ENCODE measurements at regions not wholly inside any gene's neighbourhood (a gene's known extent, or its start where the extent isn't known, plus 50 kb on each side); places are given as distances from the start of the nearest gene placed in this dataset.
"Not testable (repeated sequence)": the region's sequence is repeated elsewhere in the genome, so short reads cannot be mapped to it uniquely, and the experiment has no call there.

DNA sequence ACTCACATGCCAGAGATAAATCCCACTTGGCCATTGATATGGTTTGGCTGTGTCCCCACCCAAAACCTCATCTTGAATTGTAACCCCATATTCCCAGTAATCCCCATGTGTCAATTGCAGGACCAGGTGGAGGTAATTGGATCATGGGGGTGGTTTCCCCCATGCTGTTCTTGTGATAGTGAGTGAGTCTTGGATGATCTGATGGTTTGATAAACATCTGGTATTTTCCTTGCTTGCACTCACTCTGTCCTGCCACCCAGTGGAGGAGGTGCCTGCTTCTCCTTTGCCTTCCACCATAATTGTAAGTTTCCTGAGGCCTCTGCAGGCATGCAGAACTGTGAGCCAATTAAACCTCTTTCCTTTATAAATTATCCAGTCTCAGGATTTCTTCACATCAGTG is 50.4 kb upstream of the B3GAT2 start:
- DNase-seq: not testable (repeated sequence)

DNA sequence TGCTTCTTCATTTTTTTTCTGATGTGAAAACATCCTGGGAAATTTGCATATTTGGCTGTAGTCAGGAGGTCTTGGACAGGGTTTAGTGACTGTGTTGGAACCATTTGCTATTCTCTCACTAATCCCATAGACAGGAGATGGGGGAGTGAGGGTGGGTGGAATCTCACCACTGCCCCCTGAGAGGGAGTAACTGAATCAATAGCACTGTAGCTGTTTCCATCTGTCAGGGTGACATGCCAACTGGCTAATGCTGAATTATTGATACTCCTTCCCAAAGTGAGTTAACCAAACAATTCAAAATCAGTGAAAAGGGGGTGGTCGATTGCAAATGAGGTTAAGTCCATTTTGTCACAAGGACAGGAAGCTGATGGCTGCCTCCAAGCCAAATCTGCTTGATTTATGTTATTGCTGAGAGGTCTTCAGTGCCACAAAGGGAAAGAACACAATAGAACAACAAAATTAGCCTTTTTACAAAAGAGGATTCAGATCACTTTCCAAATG is 55.1 kb upstream of the B3GAT2 start:
- peak; percentile 74 for DNase-seq

DNA sequence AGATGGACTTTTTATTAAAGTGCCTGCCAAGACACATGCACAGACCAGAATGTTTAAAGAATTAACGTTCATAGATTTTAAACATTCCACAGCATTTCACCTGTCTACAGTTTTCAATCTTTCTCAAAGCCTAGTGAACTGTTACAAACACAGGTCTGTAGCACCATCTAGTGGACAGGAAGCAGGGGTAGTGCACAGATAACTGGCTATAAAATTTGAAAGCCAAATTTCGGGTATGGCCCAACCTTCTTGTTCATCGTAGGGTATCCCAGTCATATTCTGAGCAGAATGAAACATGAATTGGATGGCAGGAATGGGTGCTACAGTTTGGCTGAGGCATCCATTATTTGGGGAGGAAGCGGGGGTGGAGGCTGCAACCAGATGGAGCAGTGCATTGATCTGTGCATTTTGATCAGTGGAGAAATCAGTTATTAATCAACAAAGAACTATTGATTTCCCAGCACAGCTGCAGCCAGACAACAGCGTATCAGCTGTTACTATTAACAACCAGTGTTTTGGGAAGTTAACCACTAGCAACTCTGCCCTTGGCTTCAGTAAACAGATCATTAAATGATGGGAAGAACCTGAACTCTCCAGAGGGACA is 56.1 kb upstream of the B3GAT2 start:
- DNase-seq: peak; percentile 70

DNA sequence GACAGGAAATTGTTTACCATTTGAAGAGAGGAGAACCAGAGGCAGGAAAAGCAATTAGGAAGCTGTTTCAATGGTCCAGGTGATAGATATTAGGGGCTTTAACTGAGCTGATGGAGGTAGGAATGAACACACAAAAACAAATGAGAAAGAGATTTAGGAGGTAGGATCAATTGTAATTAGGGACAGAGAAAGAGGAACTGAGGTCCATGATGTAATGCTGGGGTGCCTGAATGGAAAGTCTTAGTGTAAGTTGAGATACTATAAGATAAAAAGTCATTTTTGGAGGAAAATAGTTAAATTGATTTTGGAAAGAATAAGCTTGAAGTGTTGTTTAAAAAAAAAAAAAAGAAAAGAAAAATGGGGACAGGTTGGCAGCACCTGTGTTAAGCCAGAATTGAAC is 58.5 kb upstream of the B3GAT2 start:
- DNase-seq: no peak

DNA sequence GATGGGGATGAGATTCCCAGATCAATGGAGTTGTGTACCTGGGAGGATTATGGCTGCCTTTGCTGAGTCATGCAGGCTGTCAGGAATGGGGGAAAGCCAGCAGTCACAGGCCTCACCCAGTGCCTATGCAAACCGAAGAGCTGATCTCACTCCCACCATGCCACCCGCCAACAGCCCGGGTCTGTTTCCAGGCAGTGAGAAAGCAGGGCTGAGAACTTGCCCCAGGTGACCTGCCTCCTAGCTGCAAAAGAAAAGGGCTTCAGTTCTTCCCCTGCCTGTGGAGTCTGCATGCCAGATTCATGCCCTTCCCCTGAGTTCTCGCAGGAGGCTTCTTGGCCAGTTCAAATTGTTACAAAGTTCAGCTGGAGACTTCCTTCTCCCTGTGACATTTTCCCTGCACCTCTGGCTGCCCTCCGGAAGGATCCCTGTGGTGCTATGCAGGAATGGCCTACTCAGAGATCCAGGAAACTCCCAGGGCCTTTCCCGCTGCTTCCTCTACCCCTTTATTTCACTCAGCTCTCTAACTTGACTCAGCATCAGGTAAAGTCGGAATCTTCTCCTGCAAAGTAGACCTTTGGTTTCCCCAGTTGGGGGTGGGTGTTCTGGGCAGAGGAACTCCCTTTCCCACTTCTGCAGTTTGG is 71.5 kb upstream of the B3GAT2 start:
- no peak for DNase-seq

DNA sequence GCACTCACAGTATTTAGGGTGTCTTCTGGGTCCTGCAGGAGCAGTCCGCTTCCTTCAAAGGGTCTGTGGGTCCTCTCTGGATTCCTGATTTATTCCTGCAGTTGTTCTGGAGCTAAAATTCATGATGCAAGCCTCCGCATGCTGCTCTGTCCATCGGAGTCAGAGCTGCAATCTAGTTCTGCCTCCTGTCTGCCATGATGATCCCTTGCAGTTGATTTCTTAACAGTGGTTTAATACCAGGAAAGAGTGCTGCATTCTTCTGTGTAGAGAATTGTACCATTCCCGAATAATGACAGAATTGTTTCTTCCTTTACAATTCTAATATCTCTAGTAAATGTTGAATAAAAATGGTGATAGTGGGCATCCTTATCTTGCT is 72.0 kb upstream of the B3GAT2 start:
- DNase-seq: no peak

DNA sequence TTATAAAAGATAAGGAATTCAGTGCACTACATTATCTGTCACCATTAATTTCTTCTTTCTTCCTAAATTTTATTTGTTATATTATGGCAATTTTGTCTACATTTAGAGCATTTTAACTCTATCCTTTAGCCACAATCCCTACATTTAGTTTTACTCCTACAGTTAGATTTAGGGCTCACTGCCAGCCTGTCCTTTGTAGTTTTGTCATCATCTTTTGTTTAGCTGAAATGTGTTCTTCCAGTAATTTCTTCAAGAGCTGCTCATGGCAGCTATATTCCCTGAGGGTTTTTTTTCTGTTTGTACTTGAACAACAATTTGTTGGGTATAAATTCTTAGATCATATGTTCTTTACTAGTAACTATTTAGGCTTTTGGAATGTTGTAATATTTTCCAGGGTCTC is 72.7 kb upstream of the B3GAT2 start:
- no peak for DNase-seq

DNA sequence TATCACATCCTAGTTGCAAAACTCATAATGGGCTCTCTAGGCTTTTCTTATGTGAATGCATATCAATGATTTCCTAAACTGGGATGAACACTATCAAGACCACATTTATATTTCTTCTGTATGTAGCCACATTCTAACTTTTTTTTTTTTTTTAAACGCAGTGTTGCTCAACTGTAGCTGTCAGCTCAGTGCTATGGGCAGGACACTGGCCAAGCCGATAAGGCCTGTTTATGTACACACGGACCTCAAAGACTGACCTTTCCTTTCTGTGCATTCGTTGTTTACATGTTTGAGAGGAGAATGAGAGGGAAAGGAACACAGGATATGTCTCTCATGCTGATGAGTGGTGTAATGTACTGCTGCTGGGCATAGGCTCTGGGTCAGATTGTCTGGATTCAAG is 75.1 kb upstream of the B3GAT2 start:
- DNase-seq: no peak

DNA sequence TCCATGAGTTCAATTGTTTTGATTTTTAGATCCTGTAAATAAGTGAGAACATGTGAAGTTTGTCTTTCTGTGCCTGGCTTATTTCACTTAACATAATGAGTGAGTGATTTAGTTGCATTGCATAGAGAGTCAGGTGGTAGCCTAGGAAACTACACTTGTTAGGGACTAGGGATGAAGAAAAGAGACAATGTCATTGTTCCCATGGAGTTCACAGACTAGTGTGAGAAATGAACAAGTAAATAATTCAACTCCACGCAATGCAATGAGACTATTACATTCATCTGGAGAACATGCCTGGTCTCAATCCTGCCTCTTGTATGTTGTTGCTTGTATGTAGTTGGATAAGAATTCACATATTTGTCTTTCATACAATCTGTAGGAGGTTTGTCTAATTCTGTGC is 76.3 kb upstream of the B3GAT2 start:
- DNase-seq: no peak

DNA sequence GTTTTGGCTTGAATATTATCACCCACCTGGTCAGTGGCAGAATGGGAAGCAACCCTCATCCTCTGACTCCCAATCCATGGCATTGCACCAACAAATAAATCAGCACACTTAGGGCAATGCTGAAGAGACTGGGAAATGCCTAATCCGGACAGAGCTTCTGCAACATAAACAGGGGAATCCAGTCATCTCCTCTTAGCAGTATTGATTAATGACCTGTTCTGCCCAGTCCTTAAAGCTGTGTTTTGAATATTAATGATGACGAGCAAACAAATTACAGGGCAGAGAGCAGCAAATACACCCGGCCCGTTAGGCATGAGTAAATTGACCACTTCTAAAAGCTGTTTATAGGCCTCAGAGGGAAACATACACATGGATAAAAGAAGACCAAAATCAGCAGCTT is 77.0 kb upstream of the B3GAT2 start:
- peak; percentile 71 for DNase-seq

DNA sequence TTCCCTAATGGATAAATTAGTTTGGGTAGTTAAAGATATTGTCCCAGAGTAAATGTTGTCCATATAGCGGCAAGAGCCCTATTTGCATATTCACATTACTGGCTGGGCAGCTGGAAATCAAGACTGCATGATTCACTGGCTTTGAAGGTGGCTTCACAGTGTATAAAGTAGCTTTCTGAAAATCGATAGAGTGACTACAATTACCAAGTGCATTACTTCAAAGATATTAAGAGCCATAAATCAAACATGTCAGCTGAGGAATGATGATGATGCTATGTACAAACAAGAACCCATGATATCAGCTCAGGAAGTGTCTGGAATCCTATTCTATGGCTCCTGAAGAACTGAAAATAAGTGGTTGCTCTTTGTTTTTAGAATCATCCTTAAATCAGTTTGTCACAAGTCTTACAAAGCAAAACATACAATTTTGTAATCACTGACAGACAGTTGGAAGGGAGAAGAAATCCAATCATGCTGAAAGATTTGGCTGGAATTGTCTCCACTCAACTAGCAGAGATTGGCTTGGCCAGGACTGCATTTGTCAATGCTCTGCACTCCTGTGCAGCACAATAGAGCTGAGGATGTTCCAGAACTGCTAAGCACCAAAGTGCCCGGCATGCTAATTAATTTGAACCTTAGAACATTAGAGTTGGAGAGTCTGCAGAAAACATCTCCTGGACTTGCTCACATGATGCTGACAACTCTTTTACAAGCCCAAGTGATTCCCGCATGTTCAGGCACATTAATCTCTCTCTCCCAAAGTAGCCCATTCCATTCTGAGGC is 77.9 kb upstream of the B3GAT2 start:
- DNase-seq: peak; percentile 100

DNA sequence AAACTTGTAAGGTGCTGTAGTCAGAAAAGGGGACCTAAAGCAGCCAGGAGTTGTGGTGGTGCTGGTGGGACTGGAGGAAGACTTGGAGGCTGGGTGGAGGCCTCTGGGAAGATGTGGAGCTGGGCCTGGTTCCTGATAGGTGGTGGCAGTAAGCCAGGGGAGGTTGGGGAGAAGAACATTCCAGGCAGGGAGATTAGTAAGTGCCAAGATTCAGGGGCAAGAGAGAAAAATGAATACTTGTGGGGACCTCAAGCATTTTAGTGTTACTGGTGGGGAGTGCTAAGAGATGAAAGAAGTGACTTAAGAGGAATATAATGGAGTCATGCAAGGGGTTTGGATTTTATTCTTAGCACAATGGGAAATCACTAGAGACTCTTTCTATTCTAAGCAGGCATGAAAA is 79.0 kb upstream of the B3GAT2 start:
- peak; percentile 51 for DNase-seq

DNA sequence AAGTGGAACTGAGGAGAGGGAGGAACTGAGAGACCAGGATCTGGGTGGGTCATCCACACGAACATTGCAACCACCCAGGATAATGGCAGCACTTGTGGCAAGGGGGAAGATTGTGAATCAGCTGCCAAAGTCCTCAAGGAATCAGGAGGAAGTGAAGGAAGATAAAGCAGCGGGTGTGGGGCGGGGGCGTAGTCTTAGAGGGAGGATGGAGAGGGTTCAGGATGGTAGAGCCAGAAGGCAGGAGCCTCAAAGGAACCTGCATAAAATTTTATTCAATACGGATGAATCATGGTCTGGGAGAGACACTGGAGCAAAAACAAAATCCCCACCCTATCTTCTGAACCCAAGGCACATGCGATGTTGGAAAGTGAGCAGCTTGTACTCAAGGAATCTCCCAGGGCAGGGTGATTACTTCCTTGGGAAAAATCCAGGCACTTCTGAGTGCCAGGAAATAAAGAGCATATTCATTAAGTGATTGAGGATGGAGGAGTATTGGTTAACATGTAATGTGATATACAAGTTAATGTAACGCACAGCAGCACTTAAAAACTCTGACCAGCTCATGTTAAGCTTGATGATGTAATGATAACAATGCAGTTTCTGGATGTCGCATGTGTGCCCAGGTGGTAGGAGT is 82.0 kb upstream of the B3GAT2 start:
- DNase-seq: peak; percentile 86

DNA sequence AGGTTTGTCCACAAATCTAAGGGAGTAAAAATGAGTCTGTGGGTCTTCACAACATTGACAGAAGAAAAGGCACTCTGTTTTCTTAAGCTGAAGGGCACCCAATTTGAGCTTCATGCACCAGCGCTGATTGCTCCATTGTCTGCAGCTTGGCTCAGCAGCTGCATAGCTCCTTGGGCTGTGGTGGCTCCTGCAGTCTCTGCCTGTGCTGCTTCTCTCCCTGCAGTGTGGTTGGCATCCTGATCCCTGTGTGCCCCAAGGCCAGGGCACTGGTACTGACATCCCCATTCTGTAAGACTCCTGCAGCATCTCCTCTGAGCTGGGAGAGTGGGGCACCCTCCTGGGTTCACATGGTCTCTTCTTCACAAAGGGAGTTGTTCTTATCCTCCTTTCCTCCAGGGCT is 83.2 kb upstream of the B3GAT2 start:
- DNase-seq: no peak

DNA sequence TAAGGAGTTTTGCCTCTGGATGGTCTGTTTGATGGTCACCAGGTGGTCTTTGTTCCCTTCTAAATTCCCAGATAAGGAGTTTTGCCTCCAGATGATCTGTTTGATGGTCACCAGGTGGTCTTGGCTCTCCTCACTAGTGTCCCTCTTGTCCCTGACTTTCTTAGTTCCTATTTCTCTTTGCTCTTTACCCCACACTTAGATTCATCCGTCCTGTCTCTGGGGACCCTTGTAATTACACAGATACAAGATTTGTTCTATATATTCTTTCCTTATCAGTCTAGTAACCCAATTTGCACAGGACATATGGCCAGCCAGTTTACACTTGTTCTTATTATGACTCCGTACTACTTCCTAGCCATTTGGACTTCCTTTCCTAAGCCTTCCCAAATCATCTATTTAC is 84.0 kb upstream of the B3GAT2 start:
- no peak for DNase-seq

DNA sequence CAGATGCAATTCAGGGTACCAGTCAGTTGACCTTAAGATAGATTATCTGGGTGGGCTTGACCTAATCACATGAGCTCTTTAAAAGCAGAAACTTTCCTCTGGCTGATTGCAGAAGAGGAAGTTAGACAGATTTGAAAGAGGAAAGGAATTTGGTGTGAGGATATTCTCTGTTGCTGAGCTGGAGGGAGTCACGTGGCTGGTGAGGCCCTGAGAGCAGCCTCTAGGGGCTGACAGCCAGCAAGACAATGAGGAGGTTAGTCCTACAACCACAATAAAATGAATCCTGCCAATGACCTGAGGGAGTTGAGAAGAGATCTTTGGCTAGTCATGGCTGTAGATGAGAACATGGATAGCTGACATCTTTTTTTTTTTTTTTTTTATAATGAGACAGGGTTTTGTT is 87.0 kb upstream of the B3GAT2 start:
- no peak for DNase-seq

DNA sequence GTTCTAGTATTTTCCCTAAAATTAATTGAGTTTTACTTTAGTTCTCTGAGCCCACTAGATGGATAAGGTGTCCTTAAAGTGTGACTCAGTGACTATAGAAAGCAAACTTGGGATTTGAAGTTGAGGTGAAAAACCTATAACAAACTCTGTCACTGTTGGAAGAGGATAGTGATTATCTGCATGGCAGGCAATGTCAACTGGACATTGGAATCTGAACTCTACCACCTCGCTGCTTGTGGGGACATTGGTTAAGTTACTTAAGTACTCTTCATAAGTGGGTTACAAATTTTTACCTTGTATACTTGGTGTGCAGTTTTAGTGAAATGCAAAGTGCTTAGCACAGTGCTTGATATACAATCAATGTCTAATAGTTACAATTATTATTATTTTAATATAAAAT is 87.9 kb upstream of the B3GAT2 start:
- DNase-seq: no peak

DNA sequence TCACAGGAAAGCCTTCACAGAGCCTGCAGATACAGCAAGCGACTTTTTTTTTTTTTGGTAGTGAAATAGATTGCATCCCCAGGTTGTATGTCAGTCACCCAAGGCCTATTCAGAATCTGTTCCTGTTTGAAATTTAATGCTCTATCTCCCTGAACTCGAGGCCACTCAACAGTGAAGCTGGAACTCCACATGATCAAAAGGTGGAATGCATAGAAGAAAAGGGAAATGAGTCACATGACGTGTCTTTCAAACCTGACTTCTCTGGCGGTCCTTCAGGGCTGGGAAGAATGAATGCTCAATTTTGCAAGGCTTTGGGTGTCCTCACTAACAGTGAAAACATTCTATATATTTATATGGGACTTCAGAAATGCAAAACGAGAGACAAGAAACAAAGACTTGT is 88.4 kb upstream of the B3GAT2 start:
- DNase-seq: no peak

DNA sequence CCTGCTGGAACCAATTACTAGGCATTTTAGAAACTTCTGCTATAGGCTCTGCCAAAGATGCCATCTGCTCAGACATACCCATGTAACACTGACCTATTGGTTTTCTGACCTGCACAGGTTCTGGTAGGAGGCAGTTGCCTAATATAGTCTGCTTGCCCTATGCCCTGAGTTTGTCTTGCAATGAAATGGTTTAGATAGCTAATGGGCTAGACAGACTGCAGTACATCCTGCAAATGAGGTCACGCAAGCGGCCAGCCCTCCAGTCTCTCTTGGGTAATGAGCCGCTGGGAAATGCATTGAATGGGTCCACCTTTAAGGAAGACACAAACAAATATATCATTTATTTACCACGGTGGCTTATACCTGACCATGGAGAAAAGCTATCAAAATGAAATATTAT is 90.6 kb upstream of the B3GAT2 start:
- DNase-seq: peak; percentile 65

DNA sequence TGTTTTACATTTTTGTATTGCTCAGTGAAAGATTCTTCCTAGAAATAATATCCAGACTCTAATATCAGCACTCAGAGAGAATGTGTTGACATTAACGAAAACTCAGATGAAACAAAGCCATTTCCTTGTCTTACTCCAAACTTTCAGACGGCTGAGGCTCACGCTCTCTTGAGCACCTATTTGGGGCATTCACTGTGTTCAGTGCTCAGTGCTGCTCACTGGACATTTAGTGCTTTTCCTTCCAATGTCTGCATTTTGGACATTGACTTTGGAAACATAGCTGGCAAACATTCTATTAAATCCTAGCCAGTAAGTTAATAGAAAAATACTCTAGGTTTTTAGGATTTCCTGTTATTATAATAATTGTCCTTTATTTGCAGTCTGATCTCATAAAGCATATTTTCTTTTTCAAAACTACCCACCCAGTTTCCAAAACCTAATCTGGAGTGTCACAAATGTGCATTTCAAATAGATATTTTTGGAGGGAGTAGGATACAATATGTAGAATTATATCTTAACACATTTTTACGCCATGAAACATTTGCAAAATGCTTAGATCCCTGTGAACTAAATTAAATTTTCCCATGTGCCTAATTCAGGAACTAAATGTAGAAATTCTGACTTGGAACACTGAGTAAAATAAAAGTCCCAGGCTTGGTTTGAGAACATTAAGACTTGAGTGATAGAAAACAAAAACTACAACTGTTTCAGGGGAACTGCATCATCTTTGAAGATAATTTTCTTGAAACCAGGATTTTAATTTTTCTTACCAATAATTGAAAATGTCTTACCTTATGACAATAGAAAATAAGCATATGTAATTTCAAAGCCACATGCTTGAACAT is 91.7 kb upstream of the B3GAT2 start:
- no peak for DNase-seq

DNA sequence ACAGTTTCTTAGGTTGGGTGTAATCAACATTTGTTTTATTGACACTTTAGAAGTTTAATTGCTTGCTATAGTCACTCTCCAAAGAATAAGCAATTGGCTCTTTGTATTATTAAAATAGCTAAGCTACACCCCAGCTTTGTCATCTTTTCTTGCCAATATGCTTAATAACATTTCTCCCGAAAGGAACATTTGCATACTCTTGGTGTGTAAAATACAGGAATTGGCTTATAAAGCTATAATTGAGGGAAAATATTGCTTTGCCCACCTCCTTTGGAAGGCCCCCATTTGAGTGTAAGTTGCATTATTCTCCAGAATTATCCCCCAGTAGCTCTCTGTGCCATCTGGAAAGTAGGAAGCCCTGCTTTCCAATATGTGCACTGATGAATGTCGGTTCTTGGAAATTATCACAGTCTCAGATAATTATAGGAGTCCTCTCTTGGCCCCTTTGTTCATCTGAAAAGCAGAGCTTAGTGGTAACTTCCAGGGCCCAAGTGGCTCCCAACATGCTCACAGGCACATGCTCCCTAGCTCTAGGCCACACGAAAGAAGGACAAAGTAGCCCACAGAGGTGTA is 92.4 kb upstream of the B3GAT2 start:
- peak; percentile 78 for DNase-seq

DNA sequence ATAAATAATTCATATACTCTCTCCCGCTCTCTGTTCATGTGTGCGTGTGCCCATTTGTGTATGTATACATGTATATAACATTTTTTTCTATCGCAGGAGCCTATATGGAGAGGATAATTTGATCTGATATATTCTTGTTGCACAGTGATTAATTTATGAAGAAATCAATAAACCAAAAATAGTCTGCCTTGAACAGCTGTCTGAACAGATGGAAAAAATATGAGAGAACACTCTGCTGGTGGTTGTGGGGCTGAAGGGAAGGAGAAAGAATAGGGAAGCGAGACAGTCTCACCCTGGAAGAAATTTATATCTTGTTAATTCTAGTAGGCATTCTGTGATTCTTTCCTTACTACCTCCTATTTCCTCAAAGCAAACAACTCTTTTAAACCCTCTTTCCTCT is 96.6 kb upstream of the B3GAT2 start:
- peak; percentile 91 for DNase-seq

DNA sequence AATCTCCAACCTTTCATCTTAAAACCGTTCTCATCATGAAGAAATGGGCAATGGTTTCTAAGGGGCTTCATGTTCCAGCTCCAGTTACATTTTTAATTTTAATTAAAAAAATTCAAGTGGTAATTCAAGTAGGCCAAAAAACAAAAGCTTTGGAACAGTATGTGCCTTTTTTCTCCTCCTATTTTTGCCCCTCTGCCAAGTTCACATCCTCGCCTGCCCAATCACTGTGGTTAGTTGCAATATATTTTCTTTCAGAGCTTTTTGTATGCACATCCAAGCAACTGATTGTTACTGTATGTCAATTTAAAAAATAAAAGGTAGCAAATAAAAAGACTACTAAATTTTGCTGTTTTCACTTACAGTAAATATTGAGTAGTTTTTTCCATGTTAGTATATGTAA is 99.8 kb upstream of the B3GAT2 start:
- DNase-seq: peak; percentile 88

All from NCI-H446 treated with DMSO at 0.1 percent for 48 hours (cell line).